ENCODE measurements at regions not wholly inside any gene's neighbourhood (a gene's known extent, or its start where the extent isn't known, plus 50 kb on each side); places are given as distances from the start of the nearest gene placed in this dataset.

- H3K9me3 ChIP-seq (ENCODE audit: control insufficient read depth, insufficient read depth, low read depth, low read length), result no peaks in the 10 kb centered on the region
- no peak overlapping the region for H3K27ac ChIP-seq (ENCODE audit: insufficient read depth, low read length)
- no peaks in the 10 kb centered on the region for H4K20me1 ChIP-seq (ENCODE audit: control insufficient read depth, extremely low read depth, insufficient read depth, low read length)
- H3K36me3 ChIP-seq (ENCODE audit: control insufficient read depth, insufficient read depth, low read length), result no peaks in the 10 kb centered on the region
- no peak overlapping the region for H2AFZ ChIP-seq (ENCODE audit: low read length)
- no peak overlapping the region for H3K9ac ChIP-seq (ENCODE audit: insufficient read depth, low read length)
- H3K27me3 ChIP-seq (ENCODE audit: control insufficient read depth, insufficient read depth, low read length), result no peaks in the 10 kb centered on the region
- H3K4me1 ChIP-seq (ENCODE audit: control insufficient read depth, extremely low read depth, insufficient read depth, low read length), result no peaks in the 10 kb centered on the region
- TF ChIP-seq EZH2 (IDR thresholded peaks at IDR 0.05; ENCODE audit: low read length, missing control alignments), result no peak
- no peak for TF ChIP-seq CTCF (conservative IDR thresholded peaks at IDR 0.05 in 1 of 2, IDR thresholded peaks at IDR 0.05 in 1 of 2; ENCODE audit: low read depth in 1 of 2, low read length in 2 of 2)
- H3K4me2 ChIP-seq (ENCODE audit: extremely low read depth, insufficient read depth, low read length), result no peak overlapping the region
- no peaks in the 10 kb centered on the region for H3K79me2 ChIP-seq (ENCODE audit: control insufficient read depth, insufficient read depth, low read length)
- no peak for DNase-seq (ENCODE audit: low read depth in 2 of 2)
- no peak overlapping the region for H3K4me3 ChIP-seq (replicated peaks in 1 of 4; ENCODE audit: control extremely low read depth in 1 of 4, insufficient read depth in 1 of 4, low read depth in 3 of 4, low read length in 4 of 4)
Observed at GRCh38 chr10:28924717-28925116, 247.4 kb downstream of the BAMBI start.

- peak in 1 of 2 donors; percentile 34 for DNase-seq (ENCODE audit: low read depth in 2 of 2)
- H2AFZ ChIP-seq (ENCODE audit: low read length), result no peak overlapping the region
- H4K20me1 ChIP-seq (ENCODE audit: control insufficient read depth, extremely low read depth, insufficient read depth, low read length), result no peaks in the 10 kb centered on the region
- H3K4me1 ChIP-seq (ENCODE audit: control insufficient read depth, extremely low read depth, insufficient read depth, low read length), result no peaks in the 10 kb centered on the region
- H3K9ac ChIP-seq (ENCODE audit: insufficient read depth, low read length), result no peak overlapping the region
- H3K27me3 ChIP-seq (ENCODE audit: control insufficient read depth, insufficient read depth, low read length), result no peaks in the 10 kb centered on the region
- no peak overlapping the region for H3K4me2 ChIP-seq (ENCODE audit: extremely low read depth, insufficient read depth, low read length)
- no peak overlapping the region for H3K4me3 ChIP-seq (replicated peaks in 1 of 4; ENCODE audit: control extremely low read depth in 1 of 4, insufficient read depth in 1 of 4, low read depth in 3 of 4, low read length in 4 of 4)
- no peak overlapping the region for H3K27ac ChIP-seq (ENCODE audit: insufficient read depth, low read length)
- no peaks in the 10 kb centered on the region for H3K36me3 ChIP-seq (ENCODE audit: control insufficient read depth, insufficient read depth, low read length)
- no peaks in the 10 kb centered on the region for H3K79me2 ChIP-seq (ENCODE audit: control insufficient read depth, insufficient read depth, low read length)
- H3K9me3 ChIP-seq (ENCODE audit: control insufficient read depth, insufficient read depth, low read depth, low read length), result no peaks in the 10 kb centered on the region
- TF ChIP-seq EZH2 (IDR thresholded peaks at IDR 0.05; ENCODE audit: low read length, missing control alignments) (no peak), CTCF (conservative IDR thresholded peaks at IDR 0.05 in 1 of 2, IDR thresholded peaks at IDR 0.05 in 1 of 2; ENCODE audit: low read depth in 1 of 2, low read length in 2 of 2) (no peak)
Observed at GRCh38 chr10:28925121-28925663, 247.9 kb downstream of the BAMBI start.

GRCh38 chr10:28926932-28927331 lies 249.6 kb downstream of the BAMBI start:
- Histone ChIP-seq H3K4me1 (ENCODE audit: control insufficient read depth, extremely low read depth, insufficient read depth, low read length) (no peaks in the 10 kb centered on the region), H3K27ac (ENCODE audit: insufficient read depth, low read length) (no peak overlapping the region), H3K4me2 (ENCODE audit: extremely low read depth, insufficient read depth, low read length) (no peak overlapping the region), H3K27me3 (ENCODE audit: control insufficient read depth, insufficient read depth, low read length) (no peaks in the 10 kb centered on the region), H3K79me2 (ENCODE audit: control insufficient read depth, insufficient read depth, low read length) (no peaks in the 10 kb centered on the region), H3K9ac (ENCODE audit: insufficient read depth, low read length) (no peak overlapping the region), H4K20me1 (ENCODE audit: control insufficient read depth, extremely low read depth, insufficient read depth, low read length) (no peaks in the 10 kb centered on the region), H3K9me3 (ENCODE audit: control insufficient read depth, insufficient read depth, low read depth, low read length) (no peaks in the 10 kb centered on the region), H3K36me3 (ENCODE audit: control insufficient read depth, insufficient read depth, low read length) (no peaks in the 10 kb centered on the region), H3K4me3 (replicated peaks in 1 of 4; ENCODE audit: control extremely low read depth in 1 of 4, insufficient read depth in 1 of 4, low read depth in 3 of 4, low read length in 4 of 4) (no peak overlapping the region), H2AFZ (ENCODE audit: low read length) (no peak overlapping the region)
- no peak for TF ChIP-seq EZH2 (IDR thresholded peaks at IDR 0.05; ENCODE audit: low read length, missing control alignments)
- no peak for TF ChIP-seq CTCF (conservative IDR thresholded peaks at IDR 0.05 in 1 of 2, IDR thresholded peaks at IDR 0.05 in 1 of 2; ENCODE audit: low read depth in 1 of 2, low read length in 2 of 2)
- no peak for DNase-seq (ENCODE audit: low read depth in 2 of 2)

All from fibroblast of lung (primary cell).